ENCODE measurements at regions not wholly inside any gene's neighbourhood (a gene's known extent, or its start where the extent isn't known, plus 50 kb on each side); places are given as distances from the start of the nearest gene placed in this dataset.

DNA sequence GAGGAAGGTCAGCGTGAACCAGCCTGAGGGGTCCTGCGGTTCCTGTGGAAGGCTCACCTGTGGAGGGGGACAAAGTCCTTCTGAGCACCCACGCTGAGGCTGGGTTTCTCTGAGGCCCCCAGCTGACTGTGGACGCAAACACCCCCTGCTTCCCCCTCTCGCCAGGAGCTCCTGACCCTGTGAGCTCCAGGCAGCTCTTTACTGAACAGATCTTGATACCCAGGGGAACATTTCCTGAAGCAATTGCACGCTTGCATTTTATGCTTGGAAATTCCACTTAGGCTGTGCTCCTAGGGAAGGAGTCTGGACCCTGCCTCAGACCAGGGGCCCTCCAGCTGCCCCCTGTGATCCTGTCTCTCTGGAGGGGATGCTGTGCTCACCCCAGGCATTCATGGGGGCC is 454.2 kb upstream of the B3GAT1 start:
- H3K36me3 ChIP-seq (replicated peaks in 1 of 2; ENCODE audit: insufficient read depth in 1 of 2, low read depth in 2 of 2): no peaks in the 10 kb centered on the region
- ATAC-seq (no peak), DNase-seq (no peak)
- H3K27ac ChIP-seq: no peak overlapping the region
- no peaks in the 10 kb centered on the region for H3K9me3 ChIP-seq
- H3K4me3 ChIP-seq: no peak overlapping the region
- H3K27me3 ChIP-seq: no peaks in the 10 kb centered on the region
- 60 to 62% methylated on average over 6 of the region's 6 CpGs for WGBS, 2 donors
- intact Hi-C loops (cut with DNase I): no loop called here
- H3K4me1 ChIP-seq: no peaks in the 10 kb centered on the region
- TF ChIP-seq POLR2A (IDR thresholded peaks at IDR 0.05) (no peak), CTCF (IDR thresholded peaks at IDR 0.05) (no peak)

- intact Hi-C loops (cut with DNase I): no loop called here
- ATAC-seq: no peak
- WGBS, 2 donors: 67 to 79% methylated on average over 6 of the region's 6 CpGs
- Histone ChIP-seq H3K4me3 (no peak overlapping the region), H3K27ac (no peak overlapping the region), H3K4me1 (no peaks in the 10 kb centered on the region), H3K9me3 (no peaks in the 10 kb centered on the region), H3K27me3 (no peaks in the 10 kb centered on the region), H3K36me3 (replicated peaks in 1 of 2; ENCODE audit: insufficient read depth in 1 of 2, low read depth in 2 of 2) (no peaks in the 10 kb centered on the region)
- DNase-seq: no peak
- TF ChIP-seq POLR2A (IDR thresholded peaks at IDR 0.05): no peak
- no peak for TF ChIP-seq CTCF (IDR thresholded peaks at IDR 0.05)
These were observed 452.9 kb upstream of the B3GAT1 start for GRCh38 chr11:134864968-134865305.

DNA sequence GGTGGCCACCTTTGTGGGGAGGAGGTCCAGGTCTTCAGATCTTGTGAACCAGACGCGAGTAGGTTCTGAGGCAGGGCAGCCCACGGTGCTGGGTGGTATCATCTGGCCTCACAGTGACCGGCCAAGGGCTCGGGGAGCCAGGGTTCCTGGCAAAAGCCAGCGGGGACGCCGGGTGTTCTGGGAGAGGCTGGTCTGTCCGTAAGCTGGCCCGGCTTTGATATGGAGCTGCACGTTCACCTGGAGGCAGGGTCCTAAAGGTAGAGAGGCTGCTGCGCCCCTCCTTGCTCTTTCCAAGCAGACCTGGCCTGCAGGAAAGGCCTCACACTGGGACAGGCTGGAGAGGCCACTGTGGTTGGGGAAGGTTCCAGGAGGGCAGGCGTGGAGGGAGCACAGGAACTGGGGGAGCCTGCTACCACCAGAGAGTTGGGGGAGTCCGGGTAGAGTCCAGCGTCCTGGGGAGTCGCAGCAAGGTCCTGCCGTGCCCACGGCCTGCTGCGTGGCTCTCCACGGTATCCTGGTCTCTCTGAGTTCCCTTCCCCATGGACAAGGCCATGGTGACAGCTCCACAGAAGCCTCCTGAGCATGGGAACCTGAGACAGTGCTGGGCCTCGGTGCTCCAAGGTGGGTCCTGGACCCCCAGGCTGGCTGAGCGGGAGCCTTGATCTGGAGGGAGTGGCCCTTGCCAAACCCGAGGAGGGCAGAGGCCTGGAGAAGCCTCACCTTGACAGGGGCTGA is 452.4 kb upstream of the B3GAT1 start:
- no peaks in the 10 kb centered on the region for H3K4me1 ChIP-seq
- TF ChIP-seq POLR2A (IDR thresholded peaks at IDR 0.05) (no peak), CTCF (IDR thresholded peaks at IDR 0.05) (no peak)
- no peaks in the 10 kb centered on the region for H3K36me3 ChIP-seq (replicated peaks in 1 of 2; ENCODE audit: insufficient read depth in 1 of 2, low read depth in 2 of 2)
- H3K27me3 ChIP-seq: no peaks in the 10 kb centered on the region
- no peak overlapping the region for H3K27ac ChIP-seq
- WGBS, 2 donors: 75 to 76% methylated on average over 5 to 23 of the region's 23 CpGs
- ATAC-seq (no peak), DNase-seq (no peak)
- intact Hi-C loops (cut with DNase I): no loop called here
- no peaks in the 10 kb centered on the region for H3K9me3 ChIP-seq
- H3K4me3 ChIP-seq: no peak overlapping the region

- H3K4me3 ChIP-seq: no peak overlapping the region
- H3K4me1 ChIP-seq: no peaks in the 10 kb centered on the region
- no peak for TF ChIP-seq POLR2A (IDR thresholded peaks at IDR 0.05)
- no peak for TF ChIP-seq CTCF (IDR thresholded peaks at IDR 0.05)
- DNase-seq (no peak), ATAC-seq (no peak)
- no peak overlapping the region for H3K27ac ChIP-seq
- no peaks in the 10 kb centered on the region for H3K9me3 ChIP-seq
- H3K36me3 ChIP-seq (replicated peaks in 1 of 2; ENCODE audit: insufficient read depth in 1 of 2, low read depth in 2 of 2): no peaks in the 10 kb centered on the region
- H3K27me3 ChIP-seq: no peaks in the 10 kb centered on the region
- 0 to 30% methylated on average over 2 to 9 of the region's 9 CpGs for WGBS, 2 donors
- intact Hi-C loops (cut with DNase I): no loop called here
These were observed 451.3 kb upstream of the B3GAT1 start for GRCh38 chr11:134863294-134863693.

GRCh38 chr11:134862587-134863195 is 450.6 kb upstream of the B3GAT1 start:
- WGBS, 2 donors: 44 to 51% methylated on average over 7 to 10 of the region's 10 CpGs
- Histone ChIP-seq H3K9me3 (no peaks in the 10 kb centered on the region), H3K36me3 (replicated peaks in 1 of 2; ENCODE audit: insufficient read depth in 1 of 2, low read depth in 2 of 2) (no peaks in the 10 kb centered on the region), H3K27ac (no peak overlapping the region), H3K27me3 (no peaks in the 10 kb centered on the region), H3K4me1 (no peaks in the 10 kb centered on the region), H3K4me3 (no peak overlapping the region)
- no peak for ATAC-seq
- TF ChIP-seq POLR2A (IDR thresholded peaks at IDR 0.05) (no peak), CTCF (IDR thresholded peaks at IDR 0.05) (no peak)
- DNase-seq: no peak
- intact Hi-C loops (cut with DNase I): no loop called here

Data from body of pancreas (tissue), 4 donors.